Stimulated activated CD4-positive, alpha-beta T cell treated with anti-CD3 and anti-CD28 coated beads, Interleukin-1b, Interleukin-23, amount 100 ng/mL, for 48 hours (primary cell): ENCODE measurements at regions not wholly inside any gene's neighbourhood (a gene's known extent, or its start where the extent isn't known, plus 50 kb on each side); places are given as distances from the start of the nearest gene placed in this dataset.

Experiments used
- DNase-seq: peaks from one replicate; pipeline ENCODE4 v3.0.0-alpha.2; 2020

- no peak for DNase-seq
Measured at GRCh38 chr3:161818106-161818505, 321.5 kb downstream of the OTOL1 start.

- no peak for DNase-seq
Measured at GRCh38 chr3:161821591-161821990, 325.0 kb downstream of the OTOL1 start.

- DNase-seq: no peak
Measured at GRCh38 chr3:161822291-161822690, 325.7 kb downstream of the OTOL1 start.

- DNase-seq: no peak
Measured at GRCh38 chr3:161823910-161824309, 327.3 kb downstream of the OTOL1 start.

- DNase-seq: no peak
Measured at GRCh38 chr3:161838021-161838420, 341.4 kb downstream of the OTOL1 start.

- DNase-seq: no peak
Measured at GRCh38 chr3:161848376-161848775, 351.8 kb downstream of the OTOL1 start.

- DNase-seq: peak; percentile 43
Measured at GRCh38 chr3:161851941-161852566, 355.4 kb downstream of the OTOL1 start.

- DNase-seq: no peak
Measured at GRCh38 chr3:161852744-161853143, 356.1 kb downstream of the OTOL1 start.

GRCh38 chr3:161854232-161854771 lies 357.7 kb downstream of the OTOL1 start:
- DNase-seq: peak; percentile 6

GRCh38 chr3:161859057-161859456 lies 362.4 kb downstream of the OTOL1 start:
- no peak for DNase-seq

- DNase-seq: no peak
Measured at GRCh38 chr3:161859865-161860450, 363.4 kb downstream of the OTOL1 start.

GRCh38 chr3:161863775-161864174 lies 367.2 kb downstream of the OTOL1 start:
- no peak for DNase-seq

- DNase-seq: no peak
Measured at GRCh38 chr3:161866176-161866575, 369.6 kb downstream of the OTOL1 start.

GRCh38 chr3:161875483-161875882 lies 378.9 kb downstream of the OTOL1 start:
- DNase-seq: no peak

GRCh38 chr3:161879470-161879869 lies 382.9 kb downstream of the OTOL1 start:
- DNase-seq: no peak

GRCh38 chr3:161884830-161885229 lies 388.2 kb downstream of the OTOL1 start:
- DNase-seq: no peak

GRCh38 chr3:161890147-161890625 lies 393.6 kb downstream of the OTOL1 start:
- DNase-seq: no peak

- no peak for DNase-seq
Measured at GRCh38 chr3:161893972-161894371, 397.4 kb downstream of the OTOL1 start.

GRCh38 chr3:161894657-161895056 lies 398.0 kb downstream of the OTOL1 start:
- DNase-seq: no peak

GRCh38 chr3:161905520-161906132 lies 409.0 kb downstream of the OTOL1 start:
- DNase-seq: no peak

- no peak for DNase-seq
Measured at GRCh38 chr3:161913786-161914389, 417.3 kb downstream of the OTOL1 start.

- no peak for DNase-seq
Measured at GRCh38 chr3:161914703-161915417, 418.3 kb downstream of the OTOL1 start.

- no peak for DNase-seq
Measured at GRCh38 chr3:161915418-161915750, 418.8 kb downstream of the OTOL1 start.
